Brain microvascular endothelial cell (primary cell): ENCODE measurements at regions not wholly inside any gene's neighbourhood (a gene's known extent, or its start where the extent isn't known, plus 50 kb on each side); places are given as distances from the start of the nearest gene placed in this dataset.
A peak's percentile ranks its signal among the peaks of the same experiment; 100 is the strongest.
"Not testable (repeated sequence)": the region's sequence is repeated elsewhere in the genome, so short reads cannot be mapped to it uniquely, and the experiment has no call there.

Experiments
- DNase-seq: peaks from one replicate; pipeline ENCODE4 v3.0.0-alpha.2; 2020
- H3K27ac ChIP-seq: fragments of 250-450 bp; sonication (Bioruptor Pico); 2 replicates; pipeline ENCODE4 v1.5.1; 2020; ENCODE audit warnings: mild to moderate bottlenecking, moderate library complexity
- H3K27me3 ChIP-seq: fragments of 250-450 bp; sonication (Bioruptor Pico); replicated peaks from 2 replicates; pipeline ENCODE4 v1.5.1; 2020; ENCODE audit warnings: mild to moderate bottlenecking
- H3K36me3 ChIP-seq: fragments of 250-450 bp; sonication (Bioruptor Pico); replicated peaks from 2 replicates; pipeline ENCODE4 v1.5.1; 2020; ENCODE audit warnings: mild to moderate bottlenecking
- H3K4me3 ChIP-seq: 2 replicates; pipeline ENCODE4 v1.5.1; 2011; ENCODE audit warnings: low read depth, mild to moderate bottlenecking, control low read depth, low read length, moderate library complexity
- CTCF ChIP-seq: IDR thresholded peaks from 2 replicates; pipeline ENCODE4 v1.5.1; 2011; ENCODE audit warnings: low read depth, mild to moderate bottlenecking, moderate library complexity, low read length, control low read depth, inconsistent platforms; ENCODE audit errors: missing control alignments
- in situ Hi-C: cut with HindIII; loops from 2 replicates; pipeline ENCODE4 v1.10.0; 2017; ENCODE audit warnings: low sequenced_read_pairs, low pct_ligation_motif_present

GRCh38 chr5:60036192-60036938 lies 142.8 kb upstream of the PDE4D start:
- no peak for DNase-seq
- H3K27me3 ChIP-seq = no peaks in the 10 kb centered on the region
- no peak overlapping the region for H3K27ac ChIP-seq
- no peak for TF ChIP-seq CTCF
- in situ Hi-C loops = no loop called here
- no peaks in the 10 kb centered on the region for H3K36me3 ChIP-seq
- no peak overlapping the region for H3K4me3 ChIP-seq

- Histone ChIP-seq H3K27ac (no peak overlapping the region), H3K36me3 (no peaks in the 10 kb centered on the region), H3K27me3 (no peaks in the 10 kb centered on the region), H3K4me3 (no peak overlapping the region)
- DNase-seq = peak; percentile 85
- in situ Hi-C loops = no loop called here
- TF ChIP-seq CTCF = no peak
Measured at GRCh38 chr5:60026161-60026560, 132.6 kb upstream of the PDE4D start.

- no peaks in the 10 kb centered on the region for H3K36me3 ChIP-seq
- TF ChIP-seq CTCF = no peak
- in situ Hi-C loops = no loop called here
- no peak overlapping the region for H3K4me3 ChIP-seq
- no peaks in the 10 kb centered on the region for H3K27me3 ChIP-seq
- no peak for DNase-seq
- H3K27ac ChIP-seq = no peak overlapping the region
Measured at GRCh38 chr5:60024104-60024503, 130.6 kb upstream of the PDE4D start.

- TF ChIP-seq CTCF = no peak
- H3K27me3 ChIP-seq = no peaks in the 10 kb centered on the region
- H3K27ac ChIP-seq = peak overlapping the region; percentile 67
- in situ Hi-C loops = no loop called here
- DNase-seq = peak; percentile 70
- no peak overlapping the region for H3K4me3 ChIP-seq
- no peaks in the 10 kb centered on the region for H3K36me3 ChIP-seq
Measured at GRCh38 chr5:60023255-60023654, 129.7 kb upstream of the PDE4D start.

GRCh38 chr5:60020457-60020856 lies 126.9 kb upstream of the PDE4D start:
- in situ Hi-C loops = no loop called here
- no peak for DNase-seq
- H3K36me3 ChIP-seq = no peaks in the 10 kb centered on the region
- TF ChIP-seq CTCF = no peak
- H3K27me3 ChIP-seq = no peaks in the 10 kb centered on the region
- no peak overlapping the region for H3K27ac ChIP-seq
- H3K4me3 ChIP-seq = no peak overlapping the region

GRCh38 chr5:60018960-60019359 lies 125.4 kb upstream of the PDE4D start:
- H3K27me3 ChIP-seq, H3K4me3 ChIP-seq, in situ Hi-C loops, H3K36me3 ChIP-seq, H3K27ac ChIP-seq, DNase-seq: not testable (repeated sequence)
